ENCODE measurements at regions not wholly inside any gene's neighbourhood (a gene's known extent, or its start where the extent isn't known, plus 50 kb on each side); places are given as distances from the start of the nearest gene placed in this dataset.
"Not testable (repeated sequence)": the region's sequence is repeated elsewhere in the genome, so short reads cannot be mapped to it uniquely, and the experiment has no call there.

- H3K4me3 Mint-ChIP-seq; H3K27me3 Mint-ChIP-seq (ENCODE audit: low read depth); DNase-seq; CTCF ChIA-PET; H3K36me3 Mint-ChIP-seq (ENCODE audit: low read depth); intact Hi-C loops (cut with micrococcal nuclease); H3K4me1 Mint-ChIP-seq (ENCODE audit: low read depth); H3K27ac Mint-ChIP-seq; H3K9me3 Mint-ChIP-seq: not testable (repeated sequence)
These were observed 181.0 kb downstream of the BCL2L11 start for GRCh38 chr2:111301677-111302076.

DNA sequence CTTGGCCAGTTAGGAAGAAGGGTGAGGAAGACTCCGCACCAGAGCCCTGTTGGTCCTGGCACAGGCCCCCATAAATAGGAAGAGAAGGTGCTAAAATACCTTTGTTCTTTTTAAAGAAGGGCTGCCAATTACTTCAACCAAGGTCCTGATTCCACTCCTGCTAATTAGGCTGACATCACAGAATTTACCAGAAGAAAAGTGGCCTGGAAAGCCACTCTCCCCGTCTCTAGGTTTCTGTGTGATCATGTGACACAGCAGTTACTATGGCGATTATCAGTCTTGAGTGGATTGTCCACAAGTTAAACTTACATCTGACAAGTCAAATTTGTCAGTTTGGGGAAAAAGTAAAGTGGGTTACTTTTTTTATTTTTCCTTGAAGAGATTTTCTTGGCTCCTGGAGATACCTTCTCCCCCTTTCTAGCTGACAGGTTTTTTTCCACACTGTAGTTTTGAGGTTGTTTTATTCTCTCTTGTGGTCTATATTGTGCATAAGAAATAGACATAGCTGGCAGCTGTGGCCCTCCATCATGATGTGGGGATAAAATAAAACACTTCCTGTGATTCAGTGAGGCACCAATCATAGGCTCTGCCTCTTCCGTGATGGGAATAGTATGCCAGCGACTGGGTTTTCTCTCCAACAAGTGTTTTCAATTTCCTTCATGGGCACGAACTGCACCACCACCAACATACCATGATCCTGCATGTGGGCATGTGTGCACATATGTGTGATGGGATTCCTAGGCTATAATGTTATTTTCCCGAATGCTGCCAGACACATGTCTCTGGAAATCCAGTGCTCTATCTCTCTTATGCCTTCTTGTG lies 181.9 kb downstream of the BCL2L11 start:
- H3K36me3 Mint-ChIP-seq (ENCODE audit: low read depth): not testable (repeated sequence)

GRCh38 chr2:111307302-111307701 lies 186.6 kb downstream of the BCL2L11 start:
- H3K27me3 Mint-ChIP-seq (ENCODE audit: low read depth); intact Hi-C loops (cut with micrococcal nuclease); H3K36me3 Mint-ChIP-seq (ENCODE audit: low read depth); CTCF ChIA-PET; DNase-seq; H3K4me3 Mint-ChIP-seq; H3K27ac Mint-ChIP-seq; H3K4me1 Mint-ChIP-seq (ENCODE audit: low read depth); H3K9me3 Mint-ChIP-seq: not testable (repeated sequence)

More for the DNA sequence above, 181.9 kb downstream of the BCL2L11 start:
- H3K27ac Mint-ChIP-seq; intact Hi-C loops (cut with micrococcal nuclease); DNase-seq; CTCF ChIA-PET; H3K27me3 Mint-ChIP-seq (ENCODE audit: low read depth); H3K9me3 Mint-ChIP-seq; H3K4me1 Mint-ChIP-seq (ENCODE audit: low read depth); H3K4me3 Mint-ChIP-seq: not testable (repeated sequence)

DNA sequence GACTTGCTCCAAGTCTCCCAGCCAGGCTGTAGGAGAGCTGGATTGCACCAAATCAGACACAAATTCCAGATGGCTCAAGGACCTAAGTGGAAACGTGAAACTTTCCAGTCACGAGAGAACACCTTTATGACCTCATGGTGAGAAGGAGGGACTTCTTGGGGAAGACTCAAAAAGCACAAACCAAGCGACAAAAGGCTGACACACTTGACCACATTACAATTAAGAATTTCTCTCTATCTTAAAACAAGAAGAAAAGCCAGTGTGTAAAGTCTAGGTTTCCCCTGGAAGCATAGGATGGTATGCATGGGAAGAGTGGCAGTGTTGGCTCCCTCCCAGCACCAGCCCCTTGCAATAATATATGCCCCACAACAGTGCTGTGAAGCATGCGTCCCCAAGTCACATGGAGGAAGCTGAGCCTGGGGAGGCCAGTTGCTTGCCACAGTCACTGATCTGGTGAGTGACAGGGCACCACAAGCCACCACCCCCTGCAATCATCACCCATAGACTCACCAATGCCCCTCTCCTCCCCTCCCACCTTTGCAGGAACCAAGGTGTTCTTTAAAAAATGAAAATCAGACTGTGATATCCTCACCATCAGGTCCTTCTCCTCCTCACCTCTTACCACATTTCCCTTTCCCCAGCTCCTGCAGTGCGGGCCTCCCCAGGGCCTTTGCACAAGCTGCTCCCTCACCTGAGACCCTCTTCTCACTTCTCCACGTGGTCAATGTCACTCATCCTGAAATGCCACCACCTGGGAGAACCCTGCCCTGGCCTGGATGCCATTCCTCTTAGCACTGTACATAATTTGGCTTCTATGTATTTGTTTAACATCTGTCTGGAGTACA lies 188.7 kb downstream of the BCL2L11 start:
- intact Hi-C loops (cut with micrococcal nuclease); H3K27ac Mint-ChIP-seq; H3K4me3 Mint-ChIP-seq; H3K4me1 Mint-ChIP-seq (ENCODE audit: low read depth); H3K9me3 Mint-ChIP-seq; H3K36me3 Mint-ChIP-seq (ENCODE audit: low read depth); DNase-seq; CTCF ChIA-PET; H3K27me3 Mint-ChIP-seq (ENCODE audit: low read depth): not testable (repeated sequence)

DNA sequence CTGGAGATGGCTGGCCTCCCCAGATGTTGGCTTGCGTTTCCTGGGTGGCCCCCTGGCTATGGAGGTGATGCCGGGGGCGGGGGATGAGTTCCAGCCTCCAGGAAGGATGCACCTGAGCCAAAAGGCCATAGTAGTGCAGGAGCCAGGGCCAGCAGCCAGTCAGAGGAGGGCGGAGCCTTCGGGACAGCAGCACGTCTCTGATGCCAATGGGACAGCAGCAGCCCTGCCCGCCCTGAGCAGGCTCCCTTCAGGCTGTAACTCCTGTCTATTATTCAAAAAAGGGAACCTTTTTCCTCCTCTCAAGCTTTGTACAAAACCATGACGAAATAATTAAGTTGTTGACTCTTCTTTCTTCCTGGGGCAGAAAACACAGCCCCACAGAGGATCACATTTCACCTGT lies 189.7 kb downstream of the BCL2L11 start:
- H3K4me1 Mint-ChIP-seq (ENCODE audit: low read depth); H3K27ac Mint-ChIP-seq; H3K9me3 Mint-ChIP-seq; CTCF ChIA-PET; H3K36me3 Mint-ChIP-seq (ENCODE audit: low read depth); intact Hi-C loops (cut with micrococcal nuclease); H3K4me3 Mint-ChIP-seq; H3K27me3 Mint-ChIP-seq (ENCODE audit: low read depth); DNase-seq: not testable (repeated sequence)

GRCh38 chr2:111311568-111311967 lies 190.9 kb downstream of the BCL2L11 start:
- H3K27me3 Mint-ChIP-seq (ENCODE audit: low read depth); intact Hi-C loops (cut with micrococcal nuclease): not testable (repeated sequence)

DNA sequence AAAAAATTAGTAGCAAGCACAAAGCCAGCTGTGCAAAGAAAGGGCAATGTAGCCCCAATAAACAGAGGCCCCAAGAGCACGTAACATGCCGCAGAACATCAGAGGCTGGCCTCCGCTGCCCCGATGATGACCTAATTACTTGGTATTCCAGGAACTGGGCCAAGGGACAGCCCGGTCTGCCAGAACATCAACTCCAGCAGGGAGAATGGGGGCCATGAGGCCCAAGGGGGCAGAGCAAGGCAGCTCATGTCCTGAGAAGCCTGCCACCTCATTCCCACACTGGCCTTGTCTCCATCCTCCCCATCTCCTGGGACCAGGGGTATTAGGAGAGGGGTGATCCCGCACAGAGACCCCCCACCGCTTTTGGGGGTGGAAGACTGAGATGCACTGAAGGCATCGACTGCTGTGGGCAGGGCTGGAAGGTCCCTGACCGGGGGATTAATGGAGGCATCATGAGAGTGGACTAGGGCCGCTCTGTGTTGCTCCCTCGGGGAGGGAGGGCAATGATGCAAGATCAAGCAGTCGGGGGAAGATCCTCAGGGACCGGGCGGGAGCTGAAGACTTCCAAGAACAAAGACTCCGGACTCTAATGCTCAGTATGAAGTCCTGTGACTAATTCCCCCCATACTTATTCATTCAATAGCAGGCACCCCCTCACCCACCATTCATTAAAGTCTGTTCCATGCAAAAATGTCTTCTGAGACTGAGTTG lies 192.3 kb downstream of the BCL2L11 start:
- DNase-seq; H3K9me3 Mint-ChIP-seq; intact Hi-C loops (cut with micrococcal nuclease); H3K27ac Mint-ChIP-seq; H3K4me3 Mint-ChIP-seq; H3K27me3 Mint-ChIP-seq (ENCODE audit: low read depth); H3K4me1 Mint-ChIP-seq (ENCODE audit: low read depth); H3K36me3 Mint-ChIP-seq (ENCODE audit: low read depth); CTCF ChIA-PET: not testable (repeated sequence)

More at GRCh38 chr2:111311568-111311967, 190.9 kb downstream of the BCL2L11 start:
- DNase-seq; H3K4me1 Mint-ChIP-seq (ENCODE audit: low read depth); CTCF ChIA-PET; H3K4me3 Mint-ChIP-seq; H3K36me3 Mint-ChIP-seq (ENCODE audit: low read depth); H3K9me3 Mint-ChIP-seq; H3K27ac Mint-ChIP-seq: not testable (repeated sequence)

DNA sequence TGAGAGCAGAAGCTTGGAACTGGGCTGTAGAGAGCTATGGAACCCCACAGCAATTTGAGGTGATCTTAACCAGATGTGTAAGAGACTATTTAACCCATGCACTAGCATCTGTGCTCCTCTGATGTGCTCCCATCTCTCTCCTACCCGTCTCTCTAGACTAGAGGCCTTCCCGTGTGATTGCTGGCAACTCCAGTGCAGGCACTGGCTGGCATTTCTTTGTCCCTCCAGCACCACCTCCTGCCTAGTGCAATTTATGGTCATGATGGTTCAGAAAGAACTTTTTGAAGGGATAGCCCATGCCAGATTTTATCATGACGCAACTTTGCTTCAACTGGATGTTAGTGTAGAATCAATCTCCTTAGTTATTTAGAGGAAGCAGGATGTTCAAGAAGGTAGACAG lies 193.0 kb downstream of the BCL2L11 start:
- H3K36me3 Mint-ChIP-seq (ENCODE audit: low read depth); DNase-seq; intact Hi-C loops (cut with micrococcal nuclease); H3K27me3 Mint-ChIP-seq (ENCODE audit: low read depth); H3K4me3 Mint-ChIP-seq; H3K27ac Mint-ChIP-seq; H3K9me3 Mint-ChIP-seq; CTCF ChIA-PET; H3K4me1 Mint-ChIP-seq (ENCODE audit: low read depth): not testable (repeated sequence)

DNA sequence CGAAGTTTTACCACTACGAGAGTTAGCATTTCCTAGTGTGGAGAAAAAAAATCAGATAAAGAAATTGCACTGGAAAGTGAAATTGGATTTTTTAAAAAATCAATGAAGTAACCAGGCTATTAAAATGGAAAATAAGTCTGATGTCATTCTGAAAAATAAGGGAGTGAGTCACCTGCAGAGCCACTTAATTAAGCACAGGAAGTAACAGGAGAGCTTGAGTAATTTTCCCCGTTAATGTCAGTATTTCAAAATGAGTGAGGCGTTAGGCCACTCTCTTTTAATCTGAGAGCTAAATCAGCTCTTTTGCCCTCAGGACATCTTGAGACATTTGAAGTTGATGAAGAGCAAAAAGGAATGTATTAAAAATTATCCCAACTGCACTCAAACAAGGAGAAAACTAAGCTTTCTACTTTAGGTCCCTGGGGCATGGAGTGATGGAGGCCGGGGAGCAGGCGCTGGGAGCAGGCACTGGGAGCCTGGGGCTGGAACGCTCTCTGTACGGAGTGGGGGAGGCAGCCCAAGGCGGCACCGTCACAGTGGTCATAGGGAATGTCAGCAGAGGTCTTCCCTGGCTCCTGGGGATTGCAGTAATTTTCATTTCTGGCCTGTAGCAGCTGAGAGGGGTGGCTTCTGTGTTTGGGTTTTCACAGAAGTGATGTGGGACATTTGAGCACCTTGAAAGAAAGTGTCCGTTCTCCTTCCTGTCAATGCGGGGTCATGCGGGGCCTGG lies 194.6 kb downstream of the BCL2L11 start:
- DNase-seq; H3K9me3 Mint-ChIP-seq; CTCF ChIA-PET; intact Hi-C loops (cut with micrococcal nuclease); H3K4me3 Mint-ChIP-seq; H3K36me3 Mint-ChIP-seq (ENCODE audit: low read depth); H3K27me3 Mint-ChIP-seq (ENCODE audit: low read depth); H3K27ac Mint-ChIP-seq: not testable (repeated sequence)
- H3K4me1 Mint-ChIP-seq (ENCODE audit: low read depth): peaks cover 17% of the 10 kb centered on the region

DNA sequence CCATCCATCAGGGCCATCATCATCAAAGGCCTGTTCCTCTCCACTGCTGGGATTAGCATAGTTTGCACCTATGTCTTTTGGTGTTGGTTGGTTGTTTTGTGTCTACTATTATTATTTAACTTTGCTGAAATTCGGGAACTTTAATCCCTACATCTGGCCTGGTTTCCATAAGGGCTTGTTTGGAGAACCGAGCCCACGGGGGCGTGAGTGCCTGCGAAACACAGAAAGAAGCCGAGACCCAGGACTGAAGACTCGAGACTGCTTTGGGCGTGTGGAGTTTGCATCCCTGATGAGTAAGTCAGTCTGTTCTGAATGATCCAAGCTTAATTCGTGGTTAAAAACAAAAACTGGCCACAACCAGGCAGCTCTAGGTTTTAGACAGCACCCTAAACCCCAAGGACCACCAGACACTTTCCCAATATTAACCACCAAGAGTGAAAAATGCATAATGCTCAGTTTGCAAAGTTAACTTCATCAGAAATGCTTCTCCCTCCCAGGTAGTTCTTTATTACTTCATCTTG lies 195.6 kb downstream of the BCL2L11 start:
- intact Hi-C loops (cut with micrococcal nuclease); H3K9me3 Mint-ChIP-seq; H3K36me3 Mint-ChIP-seq (ENCODE audit: low read depth); H3K27ac Mint-ChIP-seq; DNase-seq; H3K4me3 Mint-ChIP-seq; H3K27me3 Mint-ChIP-seq (ENCODE audit: low read depth); CTCF ChIA-PET: not testable (repeated sequence)
- H3K4me1 Mint-ChIP-seq (ENCODE audit: low read depth): peaks cover 17% of the 10 kb centered on the region

GRCh38 chr2:111316881-111317549 lies 196.3 kb downstream of the BCL2L11 start:
- H3K9me3 Mint-ChIP-seq; CTCF ChIA-PET; DNase-seq; H3K36me3 Mint-ChIP-seq (ENCODE audit: low read depth); H3K27ac Mint-ChIP-seq; H3K27me3 Mint-ChIP-seq (ENCODE audit: low read depth); H3K4me3 Mint-ChIP-seq; intact Hi-C loops (cut with micrococcal nuclease): not testable (repeated sequence)
- peaks cover 17% of the 10 kb centered on the region for H3K4me1 Mint-ChIP-seq (ENCODE audit: low read depth)
